GM23338 (cell line): ENCODE measurements at regions not wholly inside any gene's neighbourhood (a gene's known extent, or its start where the extent isn't known, plus 50 kb on each side); places are given as distances from the start of the nearest gene placed in this dataset.

ENCODE experiments used
- ATAC-seq: fragments of 200-7000 bp; cut with Tn5 transposase; 3 replicates; pipeline ENCODE4 v1.9.1; 2020
- DNase-seq: peaks from one replicate; pipeline ENCODE4 v3.0.0-alpha.2; 2015; ENCODE audit warnings: low spot score
- H2AFZ ChIP-seq: fragments of 200-600 bp; sonication (generic); 2 replicates; pipeline ENCODE4 v1.8.0; 2016; ENCODE audit warnings: antibody characterized with exemption, mild to moderate bottlenecking, moderate library complexity
- H3F3A ChIP-seq: fragments of 200-600 bp; sonication (generic); replicated peaks from 2 replicates; pipeline ENCODE4 v1.8.0; 2017; ENCODE audit warnings: antibody characterized with exemption, mixed run types, low read depth
- H3K27ac ChIP-seq: fragments of 200-600 bp; sonication (generic); 2 replicates; pipeline ENCODE4 v1.6.1; 2016; ENCODE audit warnings: low read depth
- H3K27me3 ChIP-seq: fragments of 200-600 bp; sonication (generic); 2 replicates; pipeline ENCODE4 v1.8.0; 2016; ENCODE audit warnings: mild to moderate bottlenecking, mixed run types, moderate library complexity; ENCODE audit not compliant: insufficient read depth
- H3K36me3 ChIP-seq: fragments of 200-600 bp; sonication (generic); 2 replicates; pipeline ENCODE4 v1.8.0; 2016; ENCODE audit warnings: mild to moderate bottlenecking; ENCODE audit not compliant: insufficient read depth
- H3K4me1 ChIP-seq: fragments of 200-600 bp; sonication (generic); 2 replicates; pipeline ENCODE4 v1.8.0; 2016; ENCODE audit warnings: mild to moderate bottlenecking, moderate library complexity; ENCODE audit not compliant: insufficient read depth
- H3K4me2 ChIP-seq: fragments of 200-600 bp; sonication (generic); 2 replicates; pipeline ENCODE4 v1.7.1; 2017; ENCODE audit warnings: mixed run types
- H3K4me3 ChIP-seq: fragments of 200-600 bp; sonication (generic); 2 replicates; pipeline ENCODE4 v1.6.1; 2016; ENCODE audit warnings: mixed run types
- H3K79me2 ChIP-seq: fragments of 200-600 bp; sonication (generic); replicated peaks from 2 replicates; pipeline ENCODE4 v1.8.0; 2017; ENCODE audit warnings: mild to moderate bottlenecking; ENCODE audit not compliant: insufficient read depth
- H3K9me2 ChIP-seq: fragments of 200-600 bp; sonication (generic); 2 replicates; pipeline ENCODE4 v1.8.0; 2017; ENCODE audit not compliant: insufficient read depth
- H4K20me1 ChIP-seq: fragments of 200-600 bp; sonication (generic); replicated peaks from 2 replicates; pipeline ENCODE4 v1.8.0; 2017; ENCODE audit warnings: mild to moderate bottlenecking; ENCODE audit not compliant: insufficient read depth
- H3K27ac Mint-ChIP-seq: 2 replicates; pipeline ENCODE4 v1.8.0; 2020; ENCODE audit warnings: inconsistent platforms, mild to moderate bottlenecking, moderate library complexity, mixed read lengths
- H3K27me3 Mint-ChIP-seq: 3 replicates; pipeline ENCODE4 v1.8.0; 2022; ENCODE audit warnings: low read depth, mild to moderate bottlenecking, moderate library complexity, mixed read lengths, inconsistent platforms; ENCODE audit not compliant: insufficient read depth, poor library complexity
- H3K36me3 Mint-ChIP-seq: 3 replicates; pipeline ENCODE4 v1.8.0; 2021; ENCODE audit warnings: low read depth, mild to moderate bottlenecking, inconsistent platforms, moderate library complexity, mixed read lengths
- H3K4me1 Mint-ChIP-seq: 3 replicates; pipeline ENCODE4 v1.8.0; 2020; ENCODE audit warnings: mild to moderate bottlenecking, inconsistent platforms, mixed read lengths
- H3K4me3 Mint-ChIP-seq: 3 replicates; pipeline ENCODE4 v1.8.0; 2021; ENCODE audit warnings: moderate library complexity, mild to moderate bottlenecking, inconsistent platforms, mixed read lengths
- H3K9me3 Mint-ChIP-seq: 3 replicates; pipeline ENCODE4 v1.8.0; 2020; ENCODE audit warnings: moderate library complexity, mild to moderate bottlenecking, inconsistent platforms, mixed read lengths
- CREB1 ChIP-seq: fragments of 250-450 bp; sonication (Bioruptor Pico); IDR thresholded peaks from 2 replicates; pipeline ENCODE4 v1.5.0; 2020; ENCODE audit warnings: low read depth, mild to moderate bottlenecking, moderate library complexity
- EZH2phosphoT487 ChIP-seq: fragments of 200-600 bp; sonication (generic); IDR thresholded peaks from one replicate; pipeline ENCODE4 v1.8.1; 2018; ENCODE audit warnings: antibody characterized with exemption; ENCODE audit not compliant: unreplicated experiment
- JUNB ChIP-seq: IDR thresholded peaks from one replicate; pipeline ENCODE4 v1.6.1; 2016; ENCODE audit warnings: antibody characterized with exemption; ENCODE audit not compliant: unreplicated experiment
- NANOG ChIP-seq: IDR thresholded peaks from 2 replicates; pipeline ENCODE4 v1.6.1; 2016; ENCODE audit warnings: antibody characterized with exemption, borderline replicate concordance
- POLR2AphosphoS5 ChIP-seq: IDR thresholded peaks from 2 replicates; pipeline ENCODE4 v1.6.1; 2016; ENCODE audit warnings: antibody characterized with exemption, low read depth
- REST ChIP-seq: IDR thresholded peaks from one replicate; pipeline ENCODE4 v1.6.1; 2018; ENCODE audit warnings: antibody characterized with exemption; ENCODE audit not compliant: unreplicated experiment
- ZNF114 ChIP-seq: fragments of 250-450 bp; sonication (Bioruptor Pico); IDR thresholded peaks from 2 replicates; pipeline ENCODE4 v1.5.0; 2020; ENCODE audit warnings: mild to moderate bottlenecking, moderate library complexity
- ZNF331 ChIP-seq: fragments of 250-450 bp; sonication (Bioruptor Pico); IDR thresholded peaks from 2 replicates; pipeline ENCODE4 v1.5.0; 2020; ENCODE audit warnings: low read depth, mild to moderate bottlenecking, moderate library complexity
- TF ChIP-seq, protein P1 (sequence below), 2 experiments: fragments of 200-600 bp in 1 of 2; sonication (generic) in 1 of 2; conservative IDR thresholded peaks; 2 replicates each; pipeline versions ENCODE4 v1.5.1 to v1.6.1; 2016 to 2017; ENCODE audit warnings: antibody characterized with exemption in 2 of 2, low read depth in 2 of 2, mild to moderate bottlenecking in 2 of 2, moderate library complexity in 1 of 2
- TF ChIP-seq, protein P2 (sequence below): IDR thresholded peaks from 2 replicates; pipeline ENCODE4 v1.6.1; 2016; ENCODE audit warnings: antibody characterized with exemption

DNA sequence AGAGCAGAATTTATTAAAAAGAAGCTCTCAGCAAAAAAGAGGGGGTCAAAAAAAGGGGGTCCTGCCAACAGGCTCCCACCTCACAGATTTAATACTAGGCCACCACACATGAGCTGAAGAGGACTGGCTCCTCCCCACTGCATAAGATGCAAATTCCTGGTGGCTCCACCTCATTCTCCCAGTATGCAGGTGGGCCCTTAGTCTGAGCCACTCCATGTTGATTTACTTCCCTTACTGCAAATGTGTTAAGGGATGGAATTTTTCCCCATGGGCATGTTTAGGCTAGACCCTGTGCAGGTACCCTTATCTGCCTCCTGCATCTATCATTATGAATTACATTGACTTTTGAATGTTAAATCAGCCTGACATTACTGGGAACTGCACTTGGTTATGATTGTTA lies 82.9 kb downstream of the ISOC1 start:
- no peaks in the 10 kb centered on the region for H4K20me1 ChIP-seq
- TF ChIP-seq, protein P1, sequence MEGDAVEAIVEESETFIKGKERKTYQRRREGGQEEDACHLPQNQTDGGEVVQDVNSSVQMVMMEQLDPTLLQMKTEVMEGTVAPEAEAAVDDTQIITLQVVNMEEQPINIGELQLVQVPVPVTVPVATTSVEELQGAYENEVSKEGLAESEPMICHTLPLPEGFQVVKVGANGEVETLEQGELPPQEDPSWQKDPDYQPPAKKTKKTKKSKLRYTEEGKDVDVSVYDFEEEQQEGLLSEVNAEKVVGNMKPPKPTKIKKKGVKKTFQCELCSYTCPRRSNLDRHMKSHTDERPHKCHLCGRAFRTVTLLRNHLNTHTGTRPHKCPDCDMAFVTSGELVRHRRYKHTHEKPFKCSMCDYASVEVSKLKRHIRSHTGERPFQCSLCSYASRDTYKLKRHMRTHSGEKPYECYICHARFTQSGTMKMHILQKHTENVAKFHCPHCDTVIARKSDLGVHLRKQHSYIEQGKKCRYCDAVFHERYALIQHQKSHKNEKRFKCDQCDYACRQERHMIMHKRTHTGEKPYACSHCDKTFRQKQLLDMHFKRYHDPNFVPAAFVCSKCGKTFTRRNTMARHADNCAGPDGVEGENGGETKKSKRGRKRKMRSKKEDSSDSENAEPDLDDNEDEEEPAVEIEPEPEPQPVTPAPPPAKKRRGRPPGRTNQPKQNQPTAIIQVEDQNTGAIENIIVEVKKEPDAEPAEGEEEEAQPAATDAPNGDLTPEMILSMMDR (conservative IDR thresholded peaks at IDR 0.05; ENCODE audit: low read depth in 2 of 2): no peak
- TF ChIP-seq POLR2AphosphoS5 (no peak), NANOG (no peak), EZH2phosphoT487 (no peak), CREB1 (CRISPR knock-in tag) (no peak), ZNF331 (CRISPR knock-in tag) (no peak), REST (no peak), ZNF114 (CRISPR knock-in tag) (no peak), JUNB (no peak)
- Mint-ChIP-seq H3K27ac (no peak overlapping the region), H3K4me3 (no peak overlapping the region), H3K27me3 (no peaks in the 10 kb centered on the region), H3K36me3 (no peaks in the 10 kb centered on the region), H3K4me1 (peaks cover under 1% of the 10 kb centered on the region; the same call in 1 of the 3 replicates), H3K9me3 (peaks cover 4% of the 10 kb centered on the region; the same call in 1 of the 3 replicates)
- H3K36me3 ChIP-seq: no peaks in the 10 kb centered on the region
- no peak overlapping the region for H3K27ac ChIP-seq
- no peak overlapping the region for H3K4me3 ChIP-seq
- no peak for ATAC-seq
- no peak overlapping the region for H3K4me2 ChIP-seq
- H3K9me2 ChIP-seq: no peaks in the 10 kb centered on the region; the same call in 1 of the 2 replicates
- H3F3A ChIP-seq: no peaks in the 10 kb centered on the region
- DNase-seq: no peak
- no peaks in the 10 kb centered on the region for H3K4me1 ChIP-seq
- no peaks in the 10 kb centered on the region for H3K79me2 ChIP-seq
- H3K27me3 ChIP-seq: no peaks in the 10 kb centered on the region
- no peak overlapping the region for H2AFZ ChIP-seq

GRCh38 chr5:129199308-129199707 lies 104.8 kb downstream of the ISOC1 start:
- Histone ChIP-seq H3K9me2 (no peaks in the 10 kb centered on the region), H4K20me1 (no peaks in the 10 kb centered on the region), H2AFZ (no peak overlapping the region), H3K27ac (no peak overlapping the region), H3F3A (no peaks in the 10 kb centered on the region), H3K4me2 (no peak overlapping the region), H3K4me3 (no peak overlapping the region), H3K4me1 (no peaks in the 10 kb centered on the region; the same call in 1 of the 2 replicates), H3K36me3 (no peaks in the 10 kb centered on the region), H3K27me3 (no peaks in the 10 kb centered on the region), H3K79me2 (no peaks in the 10 kb centered on the region)
- Mint-ChIP-seq H3K27ac (no peak overlapping the region), H3K4me1 (peaks cover 5% of the 10 kb centered on the region; the same call in 1 of the 3 replicates), H3K27me3 (no peaks in the 10 kb centered on the region), H3K36me3 (no peaks in the 10 kb centered on the region), H3K4me3 (no peak overlapping the region), H3K9me3 (no peaks in the 10 kb centered on the region)
- TF ChIP-seq, protein P2, sequence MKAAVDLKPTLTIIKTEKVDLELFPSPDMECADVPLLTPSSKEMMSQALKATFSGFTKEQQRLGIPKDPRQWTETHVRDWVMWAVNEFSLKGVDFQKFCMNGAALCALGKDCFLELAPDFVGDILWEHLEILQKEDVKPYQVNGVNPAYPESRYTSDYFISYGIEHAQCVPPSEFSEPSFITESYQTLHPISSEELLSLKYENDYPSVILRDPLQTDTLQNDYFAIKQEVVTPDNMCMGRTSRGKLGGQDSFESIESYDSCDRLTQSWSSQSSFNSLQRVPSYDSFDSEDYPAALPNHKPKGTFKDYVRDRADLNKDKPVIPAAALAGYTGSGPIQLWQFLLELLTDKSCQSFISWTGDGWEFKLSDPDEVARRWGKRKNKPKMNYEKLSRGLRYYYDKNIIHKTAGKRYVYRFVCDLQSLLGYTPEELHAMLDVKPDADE: no peak
- TF ChIP-seq POLR2AphosphoS5 (no peak), NANOG (no peak)
- no peak for ATAC-seq
- no peak for DNase-seq
